ENCODE measurements at regions not wholly inside any gene's neighbourhood (a gene's known extent, or its start where the extent isn't known, plus 50 kb on each side); places are given as distances from the start of the nearest gene placed in this dataset.
A peak's percentile ranks its signal among the peaks of the same experiment; 100 is the strongest.
"Not testable (repeated sequence)": the region's sequence is repeated elsewhere in the genome, so short reads cannot be mapped to it uniquely, and the experiment has no call there.

DNA sequence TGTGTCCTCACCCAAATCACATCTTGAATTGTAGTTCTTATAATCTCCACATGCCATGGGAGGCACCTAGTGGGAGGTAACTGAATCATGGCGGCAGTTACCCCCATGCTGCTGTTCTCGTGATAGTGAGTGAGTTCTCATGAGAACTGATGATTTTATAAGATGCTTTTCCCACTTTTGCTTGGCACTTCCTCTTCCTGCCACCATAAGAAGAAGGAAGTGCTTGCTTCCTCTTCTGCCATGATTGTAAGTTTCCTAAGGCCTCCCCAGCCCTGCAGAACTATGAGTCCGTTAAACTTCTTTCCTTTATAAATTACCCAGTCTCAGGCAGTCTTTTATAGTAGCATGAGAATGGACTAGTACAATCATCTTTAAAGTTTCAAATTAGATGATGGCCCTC lies 902.4 kb upstream of the PIK3C3 start:
- ATAC-seq (ENCODE audit: low FRiP score in 2 of 2), result no peak
- Histone ChIP-seq H3K4me3 (no peak overlapping the region), H3K9me3 (no peaks in the 10 kb centered on the region), H3K27me3 (no peaks in the 10 kb centered on the region), H3K27ac (no peak overlapping the region), H3K36me3 (no peaks in the 10 kb centered on the region), H3K4me1 (no peaks in the 10 kb centered on the region)
- WGBS, 2 donors, result 88 to 90% methylated on average over 3 of the region's 3 CpGs
- TF ChIP-seq POLR2A (IDR thresholded peaks at IDR 0.05), result no peak
- TF ChIP-seq, protein P1, sequence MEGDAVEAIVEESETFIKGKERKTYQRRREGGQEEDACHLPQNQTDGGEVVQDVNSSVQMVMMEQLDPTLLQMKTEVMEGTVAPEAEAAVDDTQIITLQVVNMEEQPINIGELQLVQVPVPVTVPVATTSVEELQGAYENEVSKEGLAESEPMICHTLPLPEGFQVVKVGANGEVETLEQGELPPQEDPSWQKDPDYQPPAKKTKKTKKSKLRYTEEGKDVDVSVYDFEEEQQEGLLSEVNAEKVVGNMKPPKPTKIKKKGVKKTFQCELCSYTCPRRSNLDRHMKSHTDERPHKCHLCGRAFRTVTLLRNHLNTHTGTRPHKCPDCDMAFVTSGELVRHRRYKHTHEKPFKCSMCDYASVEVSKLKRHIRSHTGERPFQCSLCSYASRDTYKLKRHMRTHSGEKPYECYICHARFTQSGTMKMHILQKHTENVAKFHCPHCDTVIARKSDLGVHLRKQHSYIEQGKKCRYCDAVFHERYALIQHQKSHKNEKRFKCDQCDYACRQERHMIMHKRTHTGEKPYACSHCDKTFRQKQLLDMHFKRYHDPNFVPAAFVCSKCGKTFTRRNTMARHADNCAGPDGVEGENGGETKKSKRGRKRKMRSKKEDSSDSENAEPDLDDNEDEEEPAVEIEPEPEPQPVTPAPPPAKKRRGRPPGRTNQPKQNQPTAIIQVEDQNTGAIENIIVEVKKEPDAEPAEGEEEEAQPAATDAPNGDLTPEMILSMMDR (IDR thresholded peaks at IDR 0.05), result no peak
- no peak for TF ChIP-seq POLR2AphosphoS5 (IDR thresholded peaks at IDR 0.05)
- no peak for DNase-seq

DNA sequence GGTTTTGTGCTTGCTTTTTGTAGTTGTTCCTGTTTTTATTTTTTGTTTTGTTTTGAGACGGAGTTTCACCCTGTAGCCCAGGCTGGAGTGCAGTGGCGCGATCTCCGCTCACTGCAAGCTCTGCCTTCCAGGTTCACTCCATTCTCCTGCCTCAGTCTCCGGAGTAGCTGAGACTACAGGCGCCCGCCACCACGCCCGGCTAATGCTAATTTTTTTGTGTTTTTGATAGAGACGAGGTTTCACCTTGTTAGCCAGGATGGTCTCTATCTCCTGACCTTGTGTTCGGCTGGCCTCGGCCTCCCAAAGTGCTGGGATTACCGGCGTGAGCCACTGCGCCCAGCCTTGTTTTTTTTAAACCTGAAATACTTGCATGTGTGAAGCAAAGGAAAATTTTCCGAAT lies 908.8 kb upstream of the PIK3C3 start:
- not testable (repeated sequence) for H3K36me3 ChIP-seq; H3K9me3 ChIP-seq; H3K27me3 ChIP-seq; H3K4me3 ChIP-seq; ATAC-seq (ENCODE audit: low FRiP score in 2 of 2); H3K27ac ChIP-seq; H3K4me1 ChIP-seq
- 89 to 92% methylated on average over 16 of the region's 16 CpGs for WGBS, 2 donors
- peak in 1 of 2 donors; percentile 24 for DNase-seq

GRCh38 chr18:41043876-41044275 lies 911.2 kb upstream of the PIK3C3 start:
- WGBS, 2 donors, result 79 to 89% methylated on average over 4 of the region's 4 CpGs

DNA sequence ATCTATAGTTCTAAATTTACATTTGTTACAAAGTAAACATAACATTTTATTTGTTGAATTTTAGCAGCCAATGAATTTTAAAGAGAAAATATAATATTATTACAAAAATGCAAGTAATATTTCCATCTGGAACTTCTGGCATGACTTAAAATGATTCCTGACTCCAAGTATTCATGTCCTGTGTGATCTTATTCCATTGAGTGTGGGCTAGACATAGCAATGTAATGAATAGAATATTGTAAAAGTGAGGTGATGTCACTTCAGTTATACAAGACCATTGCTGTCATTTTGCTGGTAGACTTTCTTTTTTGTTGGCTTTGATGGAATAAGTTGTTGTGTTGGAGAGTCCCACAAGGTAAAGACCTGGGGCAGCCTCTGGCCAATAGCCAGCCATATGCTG lies 912.2 kb upstream of the PIK3C3 start:
- H3K36me3 ChIP-seq, result no peaks in the 10 kb centered on the region
- H3K27me3 ChIP-seq, result no peaks in the 10 kb centered on the region
- peaks cover 0 to 3% (median 0%) of the 10 kb centered on the region in 4 donors for H3K9me3 ChIP-seq
- TF ChIP-seq, protein P1 (IDR thresholded peaks at IDR 0.05), result no peak
- no peak for TF ChIP-seq POLR2A (IDR thresholded peaks at IDR 0.05)
- no peak for TF ChIP-seq EP300 (IDR thresholded peaks at IDR 0.05)
- TF ChIP-seq POLR2AphosphoS5 (IDR thresholded peaks at IDR 0.05), result no peak
- ATAC-seq (ENCODE audit: low FRiP score in 2 of 2) (no peak), DNase-seq (no peak)
- H3K4me3 ChIP-seq, result no peak overlapping the region
- H3K27ac ChIP-seq, result no peak overlapping the region
- H3K4me1 ChIP-seq, result no peaks in the 10 kb centered on the region

More at GRCh38 chr18:41043876-41044275, 911.2 kb upstream of the PIK3C3 start:
- Histone ChIP-seq H3K4me3 (no peak overlapping the region), H3K27me3 (no peaks in the 10 kb centered on the region), H3K27ac (no peak overlapping the region), H3K9me3 (peaks cover 0 to 3% (median 0%) of the 10 kb centered on the region in 4 donors), H3K4me1 (no peaks in the 10 kb centered on the region), H3K36me3 (no peaks in the 10 kb centered on the region)
- TF ChIP-seq EP300 (IDR thresholded peaks at IDR 0.05) (no peak), POLR2A (IDR thresholded peaks at IDR 0.05) (no peak), POLR2AphosphoS5 (IDR thresholded peaks at IDR 0.05) (no peak)
- TF ChIP-seq, protein P1 (IDR thresholded peaks at IDR 0.05), result no peak
- DNase-seq (no peak), ATAC-seq (ENCODE audit: low FRiP score in 2 of 2) (no peak)

GRCh38 chr18:41038071-41038470 lies 917.0 kb upstream of the PIK3C3 start:
- no peak for TF ChIP-seq POLR2A (IDR thresholded peaks at IDR 0.05)
- no peak for TF ChIP-seq POLR2AphosphoS5 (IDR thresholded peaks at IDR 0.05)
- TF ChIP-seq, protein P1 (IDR thresholded peaks at IDR 0.05), result no peak
- no peak for TF ChIP-seq EP300 (IDR thresholded peaks at IDR 0.05)
- H3K4me3 ChIP-seq, result no peak overlapping the region
- DNase-seq, result no peak
- WGBS, 2 donors, result 78 to 83% methylated on average over 1 of the region's 1 CpG
- no peaks in the 10 kb centered on the region for H3K4me1 ChIP-seq
- peaks cover 0 to 3% (median 0%) of the 10 kb centered on the region in 4 donors for H3K9me3 ChIP-seq
- no peak overlapping the region for H3K27ac ChIP-seq
- no peaks in the 10 kb centered on the region for H3K27me3 ChIP-seq
- ATAC-seq (ENCODE audit: low FRiP score in 2 of 2), result no peak
- no peaks in the 10 kb centered on the region for H3K36me3 ChIP-seq
